ENCODE measurements at regions not wholly inside any gene's neighbourhood (a gene's known extent, or its start where the extent isn't known, plus 50 kb on each side); places are given as distances from the start of the nearest gene placed in this dataset.
A peak's percentile ranks its signal among the peaks of the same experiment; 100 is the strongest.

DNA sequence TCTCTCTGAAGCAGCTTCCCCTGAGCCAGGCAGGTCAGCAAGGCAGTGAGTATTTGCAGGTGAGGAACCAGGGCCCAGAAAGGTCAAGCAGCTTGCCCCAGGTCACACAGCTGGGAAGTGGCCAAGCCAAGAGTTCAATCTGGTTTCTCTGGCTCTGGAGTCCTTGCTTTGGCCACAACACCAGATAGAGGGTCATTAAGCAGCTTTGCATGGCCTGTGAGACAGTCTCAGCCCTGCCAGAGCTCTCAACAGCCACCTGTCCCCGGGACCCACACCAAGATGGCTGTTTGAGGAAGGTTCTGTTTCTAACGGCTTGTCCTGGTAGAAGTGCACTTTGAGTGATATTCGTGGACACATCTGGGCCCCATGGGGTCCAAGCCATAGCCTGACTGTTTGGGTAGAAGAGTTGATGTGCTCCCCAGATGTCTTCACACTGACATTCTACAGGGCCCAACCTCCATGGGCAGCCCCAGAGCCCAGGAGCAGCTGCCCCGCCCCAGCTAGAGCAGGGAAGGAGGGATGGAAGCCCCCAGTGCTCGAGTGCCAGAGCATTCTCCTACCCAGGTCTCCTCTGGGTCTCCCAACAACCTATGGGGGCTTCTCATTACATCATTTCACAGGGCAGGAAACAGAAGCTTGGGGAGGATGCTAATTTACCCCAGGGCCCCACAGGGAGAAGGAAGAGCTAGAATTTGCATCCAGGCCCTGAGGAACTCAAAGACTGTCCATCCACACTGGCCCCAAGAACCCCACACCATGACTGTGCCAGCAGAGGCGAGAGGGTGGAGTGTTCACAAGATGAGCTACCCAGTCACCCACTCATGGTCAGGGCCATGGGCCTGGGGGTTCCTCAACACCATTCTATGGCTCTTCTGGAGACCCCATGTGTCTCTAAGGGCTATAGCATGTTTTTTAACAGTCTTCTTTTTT is 107.3 kb upstream of the CDH5 start:
- peak; percentile 11 to 35 for DNase-seq (ENCODE audit: low spot score in 2 of 2)

DNA sequence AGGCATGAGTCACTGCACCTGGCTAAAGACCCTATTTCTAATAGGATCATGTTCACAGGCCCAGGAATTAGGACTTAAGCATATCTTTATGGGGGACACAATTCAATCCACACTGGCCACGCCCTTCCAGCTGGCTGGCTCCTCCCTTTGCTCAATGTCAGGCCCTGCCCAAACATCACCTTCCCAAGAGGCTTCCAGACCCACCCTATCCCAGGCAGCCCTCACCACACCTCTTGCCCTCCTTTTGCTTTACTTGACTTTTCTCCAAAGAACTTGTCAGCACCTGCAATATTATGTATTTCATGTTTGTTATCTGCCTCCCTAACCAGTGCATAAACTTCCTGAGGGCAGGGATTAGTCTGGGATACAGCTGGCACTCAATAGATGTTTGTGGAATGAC is 109.6 kb upstream of the CDH5 start:
- Histone ChIP-seq H3K4me1 (no peaks in the 10 kb centered on the region), H3K27ac (no peak overlapping the region), H3K4me3 (no peak overlapping the region), H3K9me3 (no peaks in the 10 kb centered on the region), H3K27me3 (no peaks in the 10 kb centered on the region), H3K36me3 (no peaks in the 10 kb centered on the region)
- intact Hi-C loops (cut with DNase I; ENCODE audit: low total_unique reads): no loop called here
- no peak for DNase-seq (ENCODE audit: low spot score in 2 of 2)
- TF ChIP-seq POLR2A (IDR thresholded peaks at IDR 0.05) (no peak), POLR2AphosphoS5 (IDR thresholded peaks at IDR 0.05) (no peak)
- TF ChIP-seq, protein P1, sequence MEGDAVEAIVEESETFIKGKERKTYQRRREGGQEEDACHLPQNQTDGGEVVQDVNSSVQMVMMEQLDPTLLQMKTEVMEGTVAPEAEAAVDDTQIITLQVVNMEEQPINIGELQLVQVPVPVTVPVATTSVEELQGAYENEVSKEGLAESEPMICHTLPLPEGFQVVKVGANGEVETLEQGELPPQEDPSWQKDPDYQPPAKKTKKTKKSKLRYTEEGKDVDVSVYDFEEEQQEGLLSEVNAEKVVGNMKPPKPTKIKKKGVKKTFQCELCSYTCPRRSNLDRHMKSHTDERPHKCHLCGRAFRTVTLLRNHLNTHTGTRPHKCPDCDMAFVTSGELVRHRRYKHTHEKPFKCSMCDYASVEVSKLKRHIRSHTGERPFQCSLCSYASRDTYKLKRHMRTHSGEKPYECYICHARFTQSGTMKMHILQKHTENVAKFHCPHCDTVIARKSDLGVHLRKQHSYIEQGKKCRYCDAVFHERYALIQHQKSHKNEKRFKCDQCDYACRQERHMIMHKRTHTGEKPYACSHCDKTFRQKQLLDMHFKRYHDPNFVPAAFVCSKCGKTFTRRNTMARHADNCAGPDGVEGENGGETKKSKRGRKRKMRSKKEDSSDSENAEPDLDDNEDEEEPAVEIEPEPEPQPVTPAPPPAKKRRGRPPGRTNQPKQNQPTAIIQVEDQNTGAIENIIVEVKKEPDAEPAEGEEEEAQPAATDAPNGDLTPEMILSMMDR (IDR thresholded peaks at IDR 0.05): no peak

More for the DNA sequence above, 107.3 kb upstream of the CDH5 start:
- no peak overlapping the region for H3K4me3 ChIP-seq
- H3K9me3 ChIP-seq: no peaks in the 10 kb centered on the region
- TF ChIP-seq, protein P1 (IDR thresholded peaks at IDR 0.05): no peak
- TF ChIP-seq POLR2AphosphoS5 (IDR thresholded peaks at IDR 0.05) (no peak), POLR2A (IDR thresholded peaks at IDR 0.05) (no peak)
- intact Hi-C loops (cut with DNase I; ENCODE audit: low total_unique reads): no loop called here
- H3K27ac ChIP-seq: no peak overlapping the region
- no peaks in the 10 kb centered on the region for H3K4me1 ChIP-seq
- no peaks in the 10 kb centered on the region for H3K27me3 ChIP-seq
- no peaks in the 10 kb centered on the region for H3K36me3 ChIP-seq

DNA sequence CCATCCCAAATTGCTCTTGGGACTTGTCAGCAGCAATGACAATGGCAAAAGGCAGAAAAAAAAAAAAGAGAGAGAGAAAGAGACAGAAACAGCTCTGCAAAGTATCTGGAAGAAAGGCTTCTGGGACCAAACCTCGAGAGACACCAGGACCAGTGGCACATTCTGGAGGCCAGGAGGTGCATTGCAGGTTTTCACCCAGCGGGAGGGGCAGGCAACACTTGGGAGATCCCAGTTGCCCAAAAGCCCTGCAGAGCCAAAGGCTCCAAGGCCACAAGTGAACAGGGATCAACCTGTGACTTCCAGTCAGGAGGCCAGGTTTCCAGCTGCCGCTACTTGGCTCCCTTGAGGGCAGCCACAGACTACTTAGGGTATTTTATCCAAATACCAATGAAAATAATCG is 110.8 kb upstream of the CDH5 start:
- Histone ChIP-seq H3K27ac (no peak overlapping the region), H3K4me1 (peaks cover 2 to 4% of the 10 kb centered on the region in 2 donors), H3K27me3 (no peaks in the 10 kb centered on the region), H3K36me3 (no peaks in the 10 kb centered on the region), H3K9me3 (no peaks in the 10 kb centered on the region), H3K4me3 (no peak overlapping the region)
- DNase-seq (ENCODE audit: low spot score in 2 of 2): peak in 1 of 2 donors; percentile 40
- TF ChIP-seq, protein P1 (IDR thresholded peaks at IDR 0.05): no peak
- no peak for TF ChIP-seq POLR2AphosphoS5 (IDR thresholded peaks at IDR 0.05)
- no peak for TF ChIP-seq POLR2A (IDR thresholded peaks at IDR 0.05)
- intact Hi-C loops (cut with DNase I; ENCODE audit: low total_unique reads): no loop called here

DNA sequence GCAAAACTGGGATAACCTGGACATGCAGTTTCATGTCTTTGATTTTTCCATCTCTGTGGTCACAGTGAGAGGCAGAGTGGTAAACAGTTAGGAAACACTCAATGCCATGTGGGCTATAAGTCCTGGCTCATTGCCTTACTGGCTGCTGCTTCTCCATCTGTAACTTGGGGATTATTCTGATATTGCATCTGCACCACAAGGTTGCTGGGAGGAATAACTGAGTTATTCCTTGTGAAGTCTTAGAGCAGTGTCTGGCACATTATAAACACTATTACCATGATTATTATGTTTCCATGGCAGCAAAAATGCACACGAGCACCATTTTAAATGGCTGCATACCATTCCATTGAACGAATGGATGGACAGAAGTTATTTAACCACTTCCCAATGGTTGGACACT is 111.7 kb upstream of the CDH5 start:
- H3K27me3 ChIP-seq: no peaks in the 10 kb centered on the region
- H3K4me3 ChIP-seq: no peak overlapping the region
- DNase-seq (ENCODE audit: low spot score in 2 of 2): no peak
- no peak for TF ChIP-seq POLR2A (IDR thresholded peaks at IDR 0.05)
- TF ChIP-seq POLR2AphosphoS5 (IDR thresholded peaks at IDR 0.05): no peak
- TF ChIP-seq, protein P1 (IDR thresholded peaks at IDR 0.05): no peak
- no peaks in the 10 kb centered on the region for H3K9me3 ChIP-seq
- H3K27ac ChIP-seq: no peak overlapping the region
- peaks cover 4 to 10% of the 10 kb centered on the region in 2 donors for H3K4me1 ChIP-seq
- intact Hi-C loops (cut with DNase I; ENCODE audit: low total_unique reads): loop anchor here (5.0 kb wide), 1 partner anchor 1272 kb away; no protein-coding TSS in a partner anchor
- H3K36me3 ChIP-seq: no peaks in the 10 kb centered on the region

DNA sequence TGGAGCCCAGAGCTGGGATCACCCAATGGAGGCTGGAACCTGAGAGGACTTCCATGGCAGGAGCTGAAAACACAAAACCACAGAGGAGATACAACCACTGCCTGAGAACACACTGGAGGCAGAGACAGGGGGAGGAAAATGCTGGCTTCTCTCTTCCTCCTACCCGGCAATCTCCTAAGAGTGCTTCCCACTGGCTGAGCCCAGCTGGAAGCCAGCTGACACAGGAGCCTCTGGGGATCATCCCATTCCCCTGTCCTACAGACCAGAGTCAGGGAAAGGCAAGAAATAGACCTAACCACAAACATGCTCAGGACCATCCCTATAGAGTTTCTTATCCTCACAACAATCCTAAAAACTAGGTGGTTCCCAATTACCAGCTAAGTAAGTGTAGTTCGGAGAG is 112.4 kb upstream of the CDH5 start:
- H3K27ac ChIP-seq: no peak overlapping the region
- no peaks in the 10 kb centered on the region for H3K9me3 ChIP-seq
- intact Hi-C loops (cut with DNase I; ENCODE audit: low total_unique reads): loop anchor here (5.0 kb wide), 1 partner anchor 1272 kb away; no protein-coding TSS in a partner anchor
- no peak for DNase-seq (ENCODE audit: low spot score in 2 of 2)
- H3K27me3 ChIP-seq: no peaks in the 10 kb centered on the region
- no peak overlapping the region for H3K4me3 ChIP-seq
- no peak for TF ChIP-seq POLR2AphosphoS5 (IDR thresholded peaks at IDR 0.05)
- TF ChIP-seq, protein P1 (IDR thresholded peaks at IDR 0.05): no peak
- peaks cover 4 to 10% of the 10 kb centered on the region in 2 donors for H3K4me1 ChIP-seq
- H3K36me3 ChIP-seq: no peaks in the 10 kb centered on the region

Measured in breast epithelium (tissue), 4 donors.